ENCODE measurements at regions not wholly inside any gene's neighbourhood (a gene's known extent, or its start where the extent isn't known, plus 50 kb on each side); places are given as distances from the start of the nearest gene placed in this dataset.
"Not testable (repeated sequence)": the region's sequence is repeated elsewhere in the genome, so short reads cannot be mapped to it uniquely, and the experiment has no call there.

- not testable (repeated sequence) for TF ChIP-seq POLR2A, EP300, POLR2AphosphoS5 (IDR thresholded peaks at IDR 0.05)
- TF ChIP-seq, protein P1, sequence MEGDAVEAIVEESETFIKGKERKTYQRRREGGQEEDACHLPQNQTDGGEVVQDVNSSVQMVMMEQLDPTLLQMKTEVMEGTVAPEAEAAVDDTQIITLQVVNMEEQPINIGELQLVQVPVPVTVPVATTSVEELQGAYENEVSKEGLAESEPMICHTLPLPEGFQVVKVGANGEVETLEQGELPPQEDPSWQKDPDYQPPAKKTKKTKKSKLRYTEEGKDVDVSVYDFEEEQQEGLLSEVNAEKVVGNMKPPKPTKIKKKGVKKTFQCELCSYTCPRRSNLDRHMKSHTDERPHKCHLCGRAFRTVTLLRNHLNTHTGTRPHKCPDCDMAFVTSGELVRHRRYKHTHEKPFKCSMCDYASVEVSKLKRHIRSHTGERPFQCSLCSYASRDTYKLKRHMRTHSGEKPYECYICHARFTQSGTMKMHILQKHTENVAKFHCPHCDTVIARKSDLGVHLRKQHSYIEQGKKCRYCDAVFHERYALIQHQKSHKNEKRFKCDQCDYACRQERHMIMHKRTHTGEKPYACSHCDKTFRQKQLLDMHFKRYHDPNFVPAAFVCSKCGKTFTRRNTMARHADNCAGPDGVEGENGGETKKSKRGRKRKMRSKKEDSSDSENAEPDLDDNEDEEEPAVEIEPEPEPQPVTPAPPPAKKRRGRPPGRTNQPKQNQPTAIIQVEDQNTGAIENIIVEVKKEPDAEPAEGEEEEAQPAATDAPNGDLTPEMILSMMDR (IDR thresholded peaks at IDR 0.05): not testable (repeated sequence)
Observed at GRCh38 chr6:144956697-144957096, 671.6 kb downstream of the UTRN start.

Measured in gastroesophageal sphincter (tissue), 3 donors.